HUES64 (cell line): ENCODE measurements at regions not wholly inside any gene's neighbourhood (a gene's known extent, or its start where the extent isn't known, plus 50 kb on each side); places are given as distances from the start of the nearest gene placed in this dataset.

Experiments used
- H3K27ac ChIP-seq: 2 replicates; pipeline ENCODE4 v1.7.0; 2013; ENCODE audit warnings: low read depth, low read length, inconsistent platforms
- H3K27me3 ChIP-seq: 2 replicates; pipeline ENCODE4 v1.6.1; 2013; ENCODE audit warnings: mild to moderate bottlenecking, low read length; ENCODE audit not compliant: insufficient read depth
- H3K36me3 ChIP-seq: 2 replicates; pipeline ENCODE4 v1.6.1; 2013; ENCODE audit warnings: mild to moderate bottlenecking, low read length; ENCODE audit not compliant: insufficient read depth
- H3K4me1 ChIP-seq: 2 replicates; pipeline ENCODE4 v1.6.1; 2013; ENCODE audit warnings: mild to moderate bottlenecking, low read length, moderate library complexity; ENCODE audit not compliant: insufficient read depth
- H3K4me3 ChIP-seq: 2 replicates; pipeline ENCODE4 v1.5.1; 2013; ENCODE audit warnings: mild to moderate bottlenecking, low read length, moderate library complexity
- H3K9ac ChIP-seq: 2 replicates; pipeline ENCODE4 v1.6.1; 2013; ENCODE audit warnings: mild to moderate bottlenecking, low read depth, low read length
- H3K9me3 ChIP-seq: 2 replicates; pipeline ENCODE4 v1.6.1; 2013; ENCODE audit warnings: low read depth, low read length; ENCODE audit not compliant: insufficient read depth
- WGBS: fragments of 150-250, 120-280 bp; methylation state at CpG from one replicate; pipeline ENCODE4 v1.1.7; 2013; ENCODE audit warnings: missing lambda C conversion rate; 5-methylcytosine and 5-hydroxymethylcytosine counted together

DNA sequence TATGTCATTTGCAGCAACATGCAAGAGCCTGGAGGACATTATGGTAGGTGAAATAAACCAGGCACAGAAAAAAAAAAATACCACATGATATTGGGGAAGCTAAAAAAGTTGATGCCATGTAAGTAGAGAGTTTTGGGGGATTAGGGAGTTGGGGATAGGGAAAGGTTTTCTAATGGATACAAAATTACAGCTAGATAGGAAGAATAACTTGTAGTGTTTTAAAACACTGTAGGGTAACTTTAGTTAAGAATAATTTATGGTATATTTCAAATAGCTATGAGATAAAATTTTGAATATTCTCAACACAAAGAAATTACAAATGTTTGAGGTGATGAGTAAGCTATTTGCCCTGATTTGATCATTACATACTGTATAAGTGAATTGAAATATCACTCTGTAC, 1456.7 kb upstream of the MIR17HG start:
- Histone ChIP-seq H3K9me3 (no peaks in the 10 kb centered on the region), H3K9ac (no peak overlapping the region), H3K27ac (no peak overlapping the region), H3K36me3 (no peaks in the 10 kb centered on the region), H3K4me1 (no peaks in the 10 kb centered on the region), H3K4me3 (no peak overlapping the region), H3K27me3 (no peaks in the 10 kb centered on the region)

DNA sequence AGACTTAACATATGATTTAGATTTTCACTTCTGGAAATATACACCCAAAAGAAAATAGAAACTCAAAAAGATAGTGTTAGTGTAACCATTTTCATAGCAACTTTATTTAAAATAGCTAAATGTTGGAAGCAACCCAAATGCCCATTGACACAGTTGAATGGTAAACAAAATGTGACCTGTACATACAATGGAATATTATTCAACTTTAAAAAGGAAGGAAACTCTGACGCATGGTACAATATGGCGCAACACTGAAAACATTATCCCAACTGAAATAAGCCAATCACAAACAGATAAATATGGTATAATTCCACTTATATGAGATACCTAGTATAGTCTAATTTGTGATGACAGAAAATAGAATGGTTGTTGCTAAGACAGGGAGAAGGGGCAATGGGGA, 1456.1 kb upstream of the MIR17HG start:
- WGBS = no CpG with 5 or more reads among the region's 2 CpGs
- no peak overlapping the region for H3K9ac ChIP-seq
- no peak overlapping the region for H3K4me3 ChIP-seq
- no peaks in the 10 kb centered on the region for H3K9me3 ChIP-seq
- H3K4me1 ChIP-seq = no peaks in the 10 kb centered on the region
- no peaks in the 10 kb centered on the region for H3K27me3 ChIP-seq
- H3K36me3 ChIP-seq = no peaks in the 10 kb centered on the region
- H3K27ac ChIP-seq = no peak overlapping the region

DNA sequence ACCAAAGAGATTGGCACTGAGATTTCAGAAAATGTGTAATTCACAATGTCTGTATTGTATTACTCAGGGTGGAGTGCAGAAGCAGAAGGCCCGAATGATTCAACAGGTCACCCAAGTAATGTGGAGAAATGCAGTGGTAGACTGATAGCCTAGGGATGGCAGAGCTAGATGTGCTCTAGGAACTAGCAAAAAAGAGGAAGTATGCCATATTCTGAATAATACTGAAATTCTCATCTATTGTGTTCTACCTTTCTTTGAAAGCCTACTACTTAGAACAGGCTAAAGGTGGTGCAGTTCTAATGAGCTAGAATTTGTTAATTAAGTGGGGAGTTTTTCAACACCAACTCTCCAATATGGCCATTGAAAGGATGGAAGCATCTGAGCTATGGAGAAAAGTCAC, 1449.8 kb upstream of the MIR17HG start:
- no peak overlapping the region for H3K9ac ChIP-seq
- no peaks in the 10 kb centered on the region for H3K4me1 ChIP-seq
- H3K27me3 ChIP-seq = no peaks in the 10 kb centered on the region
- no peak overlapping the region for H3K27ac ChIP-seq
- H3K4me3 ChIP-seq = no peak overlapping the region
- 93% methylated on average over 1 of the region's 1 CpG for WGBS
- no peaks in the 10 kb centered on the region for H3K9me3 ChIP-seq
- H3K36me3 ChIP-seq = no peaks in the 10 kb centered on the region

DNA sequence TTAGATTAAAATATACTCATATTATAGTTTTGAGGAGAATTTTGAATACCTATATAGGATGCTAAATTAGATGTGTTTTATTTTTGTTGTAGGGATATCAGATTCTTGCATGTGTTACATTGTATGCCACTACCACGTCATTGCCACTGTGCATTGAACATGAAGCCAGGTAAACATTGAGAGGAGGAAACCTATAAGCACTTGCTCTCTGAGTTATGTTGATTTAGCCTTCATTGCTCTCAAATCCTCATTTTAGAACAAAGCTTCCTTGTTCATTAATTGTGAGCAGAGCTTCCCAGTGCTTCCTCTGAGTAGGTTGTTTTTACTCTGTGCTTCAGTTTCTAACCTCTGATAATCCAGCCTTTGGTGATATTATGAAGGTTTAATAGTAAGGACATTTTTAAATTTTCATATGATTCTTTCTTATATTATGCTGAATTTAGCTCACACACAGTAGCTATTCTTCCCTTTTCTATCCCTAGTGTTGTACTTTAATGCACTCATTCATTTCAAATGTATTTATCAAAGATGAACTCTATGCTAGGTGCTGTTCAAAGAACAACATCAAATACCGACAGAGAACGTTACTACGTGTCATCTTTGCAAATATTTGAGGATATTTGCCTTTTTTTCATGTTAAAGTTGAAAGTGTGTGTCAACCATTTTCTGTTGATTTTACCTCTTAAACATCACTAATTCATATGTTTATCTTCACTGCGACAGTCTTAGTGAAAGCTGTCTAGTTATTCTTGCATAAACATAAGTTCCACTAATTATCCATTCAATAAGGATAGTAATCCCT, 1448.0 kb upstream of the MIR17HG start:
- H3K4me1 ChIP-seq = no peaks in the 10 kb centered on the region
- H3K36me3 ChIP-seq = no peaks in the 10 kb centered on the region
- no peak overlapping the region for H3K4me3 ChIP-seq
- no peak overlapping the region for H3K27ac ChIP-seq
- 96% methylated on average over 5 of the region's 5 CpGs for WGBS
- no peaks in the 10 kb centered on the region for H3K27me3 ChIP-seq
- peaks cover 5% of the 10 kb centered on the region for H3K9me3 ChIP-seq
- no peak overlapping the region for H3K9ac ChIP-seq

GRCh38 chr13:89900104-89900765, 1447.3 kb upstream of the MIR17HG start:
- Histone ChIP-seq H3K36me3 (no peaks in the 10 kb centered on the region), H3K4me3 (no peak overlapping the region), H3K27ac (no peak overlapping the region), H3K27me3 (no peaks in the 10 kb centered on the region), H3K9me3 (peaks cover 5% of the 10 kb centered on the region), H3K4me1 (no peaks in the 10 kb centered on the region; the same call in 1 of the 2 replicates), H3K9ac (no peak overlapping the region)
- 98% methylated on average over 5 of the region's 5 CpGs for WGBS

GRCh38 chr13:89902223-89902622, 1445.3 kb upstream of the MIR17HG start:
- no peaks in the 10 kb centered on the region for H3K36me3 ChIP-seq

DNA sequence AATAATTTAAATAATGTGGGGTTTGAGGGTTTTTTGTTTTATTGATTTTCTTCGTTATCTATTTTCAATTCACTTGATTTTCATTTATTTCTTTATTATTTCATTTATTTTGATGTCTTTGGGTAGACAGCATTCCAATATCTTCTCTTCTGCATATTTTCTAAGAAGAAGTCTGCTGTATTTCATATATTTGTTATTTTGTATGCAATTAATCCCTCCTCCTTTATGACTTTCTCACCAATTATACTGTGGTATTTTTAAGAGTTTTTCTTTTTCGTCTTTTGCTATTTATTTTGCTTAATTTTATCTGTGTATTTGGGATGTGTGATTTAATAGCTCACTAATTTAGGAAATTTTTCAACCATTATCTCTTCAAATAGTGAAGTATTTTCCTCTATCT, 1444.4 kb upstream of the MIR17HG start:
- no peak overlapping the region for H3K4me3 ChIP-seq
- peaks cover 7% of the 10 kb centered on the region for H3K4me1 ChIP-seq
- WGBS = no CpG with 5 or more reads among the region's 2 CpGs
- no peak overlapping the region for H3K9ac ChIP-seq
- H3K36me3 ChIP-seq = no peaks in the 10 kb centered on the region
- H3K27ac ChIP-seq = no peak overlapping the region
- H3K9me3 ChIP-seq = peaks cover 5% of the 10 kb centered on the region
- H3K27me3 ChIP-seq = no peaks in the 10 kb centered on the region

More at GRCh38 chr13:89902223-89902622, 1445.3 kb upstream of the MIR17HG start:
- H3K4me1 ChIP-seq = peaks cover 7% of the 10 kb centered on the region
- H3K4me3 ChIP-seq = no peak overlapping the region
- no peak overlapping the region for H3K27ac ChIP-seq
- H3K27me3 ChIP-seq = no peaks in the 10 kb centered on the region
- H3K9me3 ChIP-seq = peaks cover 5% of the 10 kb centered on the region
- no peak overlapping the region for H3K9ac ChIP-seq

DNA sequence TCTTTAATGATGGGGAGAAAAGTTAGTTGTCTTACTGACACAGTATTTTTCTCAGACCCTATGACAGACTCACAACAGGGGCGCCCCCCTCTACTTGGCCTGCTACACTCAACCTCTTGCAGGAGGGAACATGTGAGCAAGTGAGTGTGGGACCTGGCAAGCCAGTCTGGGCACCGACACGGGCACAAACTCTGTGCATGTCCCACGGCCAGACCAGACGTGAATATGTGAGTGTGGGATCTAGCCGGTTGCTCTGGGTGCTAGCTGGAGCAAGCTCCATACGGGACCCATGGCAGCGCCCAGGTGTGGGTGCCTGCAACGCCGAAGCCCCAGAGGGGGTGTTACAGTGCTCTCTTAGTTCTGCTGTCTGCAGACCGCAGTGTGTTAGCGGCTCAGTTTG, 1437.3 kb upstream of the MIR17HG start:
- H3K27me3 ChIP-seq = no peaks in the 10 kb centered on the region
- H3K27ac ChIP-seq = no peak overlapping the region
- no peaks in the 10 kb centered on the region for H3K9me3 ChIP-seq
- H3K36me3 ChIP-seq = no peaks in the 10 kb centered on the region
- WGBS = 87% methylated on average over 12 of the region's 12 CpGs
- H3K4me3 ChIP-seq = no peak overlapping the region
- H3K4me1 ChIP-seq = peaks cover 7% of the 10 kb centered on the region
- H3K9ac ChIP-seq = no peak overlapping the region

- no peaks in the 10 kb centered on the region for H3K9me3 ChIP-seq
- H3K36me3 ChIP-seq = no peaks in the 10 kb centered on the region
- 88% methylated on average over 1 of the region's 2 CpGs for WGBS
- H3K4me3 ChIP-seq = no peak overlapping the region
- no peaks in the 10 kb centered on the region for H3K4me1 ChIP-seq
- no peak overlapping the region for H3K27ac ChIP-seq
- H3K9ac ChIP-seq = no peak overlapping the region
- H3K27me3 ChIP-seq = no peaks in the 10 kb centered on the region
Measured at GRCh38 chr13:89916551-89916950, 1430.9 kb upstream of the MIR17HG start.

GRCh38 chr13:89920461-89920860, 1427.0 kb upstream of the MIR17HG start:
- no peaks in the 10 kb centered on the region for H3K27me3 ChIP-seq
- H3K4me3 ChIP-seq = no peak overlapping the region
- H3K4me1 ChIP-seq = peaks cover 10% of the 10 kb centered on the region
- no peaks in the 10 kb centered on the region for H3K9me3 ChIP-seq
- H3K9ac ChIP-seq = no peak overlapping the region
- no peaks in the 10 kb centered on the region for H3K36me3 ChIP-seq
- WGBS = 88% methylated on average over 2 of the region's 2 CpGs
- H3K27ac ChIP-seq = no peak overlapping the region

GRCh38 chr13:89923052-89923451, 1424.4 kb upstream of the MIR17HG start:
- H3K9ac ChIP-seq = no peak overlapping the region
- H3K4me1 ChIP-seq = peaks cover 10% of the 10 kb centered on the region
- H3K9me3 ChIP-seq = no peaks in the 10 kb centered on the region
- no peaks in the 10 kb centered on the region for H3K36me3 ChIP-seq
- 86% methylated on average over 2 of the region's 2 CpGs for WGBS
- no peaks in the 10 kb centered on the region for H3K27me3 ChIP-seq
- H3K4me3 ChIP-seq = no peak overlapping the region
- no peak overlapping the region for H3K27ac ChIP-seq
